ENCODE measurements at regions not wholly inside any gene's neighbourhood (a gene's known extent, or its start where the extent isn't known, plus 50 kb on each side); places are given as distances from the start of the nearest gene placed in this dataset.

- no peak for TF ChIP-seq CTCF (IDR thresholded peaks at IDR 0.05; ENCODE audit: borderline replicate concordance, extremely low read depth, low read length, poor library complexity, severe bottlenecking)
- no peak for TF ChIP-seq EZH2 (IDR thresholded peaks at IDR 0.05; ENCODE audit: borderline replicate concordance, low read depth, low read length, severe bottlenecking)
Measured at GRCh38 chr5:120231563-120231962, 232.5 kb upstream of the PRR16 start.
